Smooth muscle cell (in vitro differentiated cells): ENCODE measurements at regions not wholly inside any gene's neighbourhood (a gene's known extent, or its start where the extent isn't known, plus 50 kb on each side); places are given as distances from the start of the nearest gene placed in this dataset.

Source experiments
- DNase-seq: peaks from one replicate; lab custom pipeline; 2025; ENCODE audit not compliant: unreplicated experiment; lab: John Stamatoyannopoulos, UW
- H2AFZ ChIP-seq: fragments of 200-600 bp; sonication (generic); 2 replicates; pipeline ENCODE4 v1.6.0; 2016; ENCODE audit warnings: antibody characterized with exemption, low read depth, mild to moderate bottlenecking
- H3F3A ChIP-seq: fragments of 200-600 bp; sonication (generic); 2 replicates; pipeline ENCODE4 v1.6.0; 2017; ENCODE audit warnings: antibody characterized with exemption, low read depth
- H3K27ac ChIP-seq: fragments of 200-600 bp; sonication (generic); 2 replicates; pipeline ENCODE4 v1.5.1; 2016; ENCODE audit warnings: low read depth, mild to moderate bottlenecking
- H3K27me3 ChIP-seq: fragments of 200-600 bp; sonication (generic); 2 replicates; pipeline ENCODE4 v1.6.1; 2016; ENCODE audit warnings: low read depth, mild to moderate bottlenecking
- H3K36me3 ChIP-seq: fragments of 200-600 bp; sonication (generic); 2 replicates; pipeline ENCODE4 v1.5.1; 2016; ENCODE audit warnings: low read depth
- H3K4me1 ChIP-seq: fragments of 200-600 bp; sonication (generic); 2 replicates; pipeline ENCODE4 v1.5.1; 2016; ENCODE audit warnings: low read depth
- H3K4me2 ChIP-seq: fragments of 200-600 bp; sonication (generic); 2 replicates; pipeline ENCODE4 v1.6.0; 2016; ENCODE audit warnings: mild to moderate bottlenecking
- H3K4me3 ChIP-seq: fragments of 200-600 bp; sonication (generic); 2 replicates; pipeline ENCODE4 v1.5.1; 2016; ENCODE audit warnings: mild to moderate bottlenecking
- H3K79me2 ChIP-seq: fragments of 200-600 bp; sonication (generic); 2 replicates; pipeline ENCODE4 v1.6.0; 2016; ENCODE audit warnings: low read depth, mild to moderate bottlenecking
- H3K9ac ChIP-seq: fragments of 200-600 bp; sonication (generic); 2 replicates; pipeline ENCODE4 v1.6.0; 2016; ENCODE audit warnings: low read depth
- H3K9me3 ChIP-seq: fragments of 200-600 bp; sonication (generic); replicated peaks from 2 replicates; pipeline ENCODE4 v1.5.1; 2016; ENCODE audit warnings: low read depth
- H4K20me1 ChIP-seq: fragments of 200-600 bp; sonication (generic); 2 replicates; pipeline ENCODE4 v1.6.0; 2016; ENCODE audit warnings: low read depth
- WGBS: methylation state at CpG from one replicate; pipeline ENCODE4 v1.1.7; 2016; ENCODE audit warnings: low lambda C conversion rate; 5-methylcytosine and 5-hydroxymethylcytosine counted together
- TF ChIP-seq, protein P1 (sequence below): fragments of 200-600 bp; sonication (generic); IDR thresholded peaks from 2 replicates; pipeline ENCODE4 v1.5.1; 2017; ENCODE audit warnings: borderline replicate concordance, mild to moderate bottlenecking, antibody characterized with exemption; ENCODE audit not compliant: insufficient read depth, poor library complexity, severe bottlenecking

DNA sequence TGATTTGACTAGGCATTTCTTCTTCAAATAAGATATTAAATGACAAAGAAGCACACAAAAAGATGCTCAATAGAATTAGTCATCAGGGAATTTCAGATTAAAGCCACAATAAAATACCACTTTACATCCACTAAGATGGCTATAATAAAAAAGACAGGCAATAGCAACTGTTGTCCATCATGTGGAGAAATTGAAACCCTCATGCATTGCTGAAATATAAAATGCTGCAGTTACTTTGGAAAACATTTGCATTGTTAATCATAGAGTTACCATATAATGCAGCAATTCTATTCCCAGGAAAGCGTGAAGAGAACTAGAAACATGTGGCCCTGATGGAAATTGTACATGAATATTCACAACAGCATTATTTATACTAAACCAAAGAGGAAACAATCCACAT, 605.5 kb upstream of the SLITRK1 start:
- no peak for DNase-seq
- Histone ChIP-seq H3F3A (no peaks in the 10 kb centered on the region), H3K9ac (no peak overlapping the region), H3K4me3 (no peak overlapping the region), H3K36me3 (no peaks in the 10 kb centered on the region), H3K79me2 (no peaks in the 10 kb centered on the region), H3K4me1 (no peaks in the 10 kb centered on the region), H4K20me1 (no peaks in the 10 kb centered on the region), H2AFZ (no peak overlapping the region), H3K9me3 (no peaks in the 10 kb centered on the region), H3K27ac (no peak overlapping the region), H3K27me3 (no peaks in the 10 kb centered on the region), H3K4me2 (no peak overlapping the region)
- 87% methylated on average over 1 of the region's 1 CpG for WGBS
- TF ChIP-seq, protein P1, sequence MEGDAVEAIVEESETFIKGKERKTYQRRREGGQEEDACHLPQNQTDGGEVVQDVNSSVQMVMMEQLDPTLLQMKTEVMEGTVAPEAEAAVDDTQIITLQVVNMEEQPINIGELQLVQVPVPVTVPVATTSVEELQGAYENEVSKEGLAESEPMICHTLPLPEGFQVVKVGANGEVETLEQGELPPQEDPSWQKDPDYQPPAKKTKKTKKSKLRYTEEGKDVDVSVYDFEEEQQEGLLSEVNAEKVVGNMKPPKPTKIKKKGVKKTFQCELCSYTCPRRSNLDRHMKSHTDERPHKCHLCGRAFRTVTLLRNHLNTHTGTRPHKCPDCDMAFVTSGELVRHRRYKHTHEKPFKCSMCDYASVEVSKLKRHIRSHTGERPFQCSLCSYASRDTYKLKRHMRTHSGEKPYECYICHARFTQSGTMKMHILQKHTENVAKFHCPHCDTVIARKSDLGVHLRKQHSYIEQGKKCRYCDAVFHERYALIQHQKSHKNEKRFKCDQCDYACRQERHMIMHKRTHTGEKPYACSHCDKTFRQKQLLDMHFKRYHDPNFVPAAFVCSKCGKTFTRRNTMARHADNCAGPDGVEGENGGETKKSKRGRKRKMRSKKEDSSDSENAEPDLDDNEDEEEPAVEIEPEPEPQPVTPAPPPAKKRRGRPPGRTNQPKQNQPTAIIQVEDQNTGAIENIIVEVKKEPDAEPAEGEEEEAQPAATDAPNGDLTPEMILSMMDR = no peak

DNA sequence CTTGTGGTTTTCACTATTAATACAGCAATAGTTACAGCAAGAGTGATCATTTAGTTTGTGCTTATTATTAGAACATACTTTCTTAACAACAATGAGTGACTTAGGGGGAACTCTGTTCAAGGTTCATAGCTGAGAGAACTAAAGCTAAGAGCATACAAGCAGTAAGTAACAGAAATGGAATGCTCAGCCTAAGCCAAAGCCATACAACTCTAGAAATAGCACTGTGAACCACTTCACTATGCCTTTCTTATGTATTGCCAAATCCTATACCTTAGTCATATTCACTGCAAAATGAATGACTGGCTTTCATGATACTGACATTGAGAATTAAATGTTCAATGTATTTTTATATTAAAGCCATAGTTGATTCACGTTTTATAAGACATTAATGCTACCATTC, 599.7 kb upstream of the SLITRK1 start:
- Histone ChIP-seq H3K79me2 (no peaks in the 10 kb centered on the region), H3K9ac (no peak overlapping the region), H3F3A (no peaks in the 10 kb centered on the region), H3K4me1 (no peaks in the 10 kb centered on the region), H3K9me3 (no peaks in the 10 kb centered on the region), H2AFZ (no peak overlapping the region), H3K36me3 (no peaks in the 10 kb centered on the region), H3K27ac (no peak overlapping the region), H3K27me3 (no peaks in the 10 kb centered on the region), H3K4me2 (no peak overlapping the region), H3K4me3 (no peak overlapping the region), H4K20me1 (no peaks in the 10 kb centered on the region)
- WGBS = 70% methylated on average over 1 of the region's 1 CpG
- DNase-seq = no peak
- TF ChIP-seq, protein P1 = no peak

DNA sequence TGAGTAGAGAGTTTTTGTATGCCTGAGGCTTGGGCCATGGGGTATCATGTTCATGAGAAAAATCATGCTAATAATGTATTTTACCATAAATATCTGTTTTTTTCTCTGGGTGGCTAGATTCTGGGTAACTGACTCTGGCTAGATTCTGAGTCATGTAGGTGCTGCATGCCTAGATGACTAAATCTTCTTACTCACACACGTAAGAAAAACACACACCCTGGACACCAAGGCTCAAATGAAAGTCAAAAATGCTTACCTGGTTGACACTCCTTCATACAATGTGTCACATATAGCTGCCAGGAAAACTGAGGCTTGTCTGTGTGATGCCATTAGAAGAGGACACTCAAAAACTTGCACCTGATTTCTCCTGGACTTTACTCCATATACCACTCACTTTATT, 597.4 kb upstream of the SLITRK1 start:
- H2AFZ ChIP-seq = no peak overlapping the region
- no peak overlapping the region for H3K9ac ChIP-seq
- no peaks in the 10 kb centered on the region for H3K9me3 ChIP-seq
- TF ChIP-seq, protein P1 = no peak
- no peaks in the 10 kb centered on the region for H3K27me3 ChIP-seq
- no peaks in the 10 kb centered on the region for H3K79me2 ChIP-seq
- 69% methylated on average over 1 of the region's 1 CpG for WGBS
- H3K4me3 ChIP-seq = no peak overlapping the region
- no peaks in the 10 kb centered on the region for H3K4me1 ChIP-seq
- H3K4me2 ChIP-seq = no peak overlapping the region
- H3F3A ChIP-seq = no peaks in the 10 kb centered on the region
- DNase-seq = no peak
- H3K27ac ChIP-seq = peak overlapping the region; percentile 73
- H4K20me1 ChIP-seq = no peaks in the 10 kb centered on the region
- H3K36me3 ChIP-seq = no peaks in the 10 kb centered on the region

DNA sequence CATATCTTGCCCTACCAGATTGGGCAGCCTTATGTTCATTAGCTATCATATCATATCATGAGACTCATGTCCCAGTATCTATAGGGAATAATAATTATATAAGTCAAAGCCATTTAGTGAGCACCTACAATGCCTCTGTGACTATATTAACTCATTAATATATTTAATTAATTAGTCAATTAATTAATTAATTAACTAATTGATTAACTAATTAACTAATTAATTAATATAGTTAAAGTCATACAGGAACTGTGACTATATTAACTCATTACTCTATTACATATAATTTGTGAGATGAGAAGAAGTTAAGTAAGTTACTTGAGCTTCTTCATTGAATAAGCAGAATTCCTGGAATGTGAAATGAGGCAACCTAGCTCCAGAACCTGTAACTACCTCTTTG, 588.3 kb upstream of the SLITRK1 start:
- Histone ChIP-seq H4K20me1 (no peaks in the 10 kb centered on the region), H3K4me3 (no peak overlapping the region), H3K27me3 (no peaks in the 10 kb centered on the region), H3K36me3 (no peaks in the 10 kb centered on the region), H3K4me1 (no peaks in the 10 kb centered on the region), H3K9ac (no peak overlapping the region), H3F3A (no peaks in the 10 kb centered on the region), H3K9me3 (no peaks in the 10 kb centered on the region), H3K79me2 (no peaks in the 10 kb centered on the region), H3K27ac (no peak overlapping the region), H3K4me2 (no peak overlapping the region), H2AFZ (no peak overlapping the region)
- no peak for DNase-seq
- TF ChIP-seq, protein P1 = no peak
